WERI-Rb-1 (cell line): ENCODE measurements at regions not wholly inside any gene's neighbourhood (a gene's known extent, or its start where the extent isn't known, plus 50 kb on each side); places are given as distances from the start of the nearest gene placed in this dataset.

Source experiments
- DNase-seq: peaks from one replicate; pipeline ENCODE4 v3.0.0-alpha.2; 2020
- H3K27ac ChIP-seq: fragments of 250-450 bp; sonication (Bioruptor Pico); 2 replicates; pipeline ENCODE4 v1.5.1; 2020; ENCODE audit warnings: mild to moderate bottlenecking, moderate library complexity
- H3K27me3 ChIP-seq: fragments of 250-450 bp; sonication (Bioruptor Pico); 2 replicates; pipeline ENCODE4 v1.5.1; 2021; ENCODE audit warnings: mild to moderate bottlenecking, low read depth, moderate library complexity; ENCODE audit not compliant: insufficient read depth, severe bottlenecking
- H3K36me3 ChIP-seq: fragments of 250-450 bp; sonication (Bioruptor Pico); 2 replicates; pipeline ENCODE4 v1.5.1; 2020; ENCODE audit warnings: mild to moderate bottlenecking, moderate library complexity
- H3K4me3 ChIP-seq: 2 replicates; pipeline ENCODE4 v1.5.1; 2011; ENCODE audit warnings: low read depth, mild to moderate bottlenecking, control low read depth, low read length
- H3K9me3 ChIP-seq: fragments of 250-450 bp; sonication (Bioruptor Pico); 2 replicates; pipeline ENCODE4 v1.5.1; 2021; ENCODE audit warnings: mild to moderate bottlenecking, moderate library complexity; ENCODE audit not compliant: severe bottlenecking
- TF ChIP-seq, protein P1 (sequence below): IDR thresholded peaks from 2 replicates; pipeline ENCODE4 v1.5.1; 2011; ENCODE audit warnings: low read depth, mild to moderate bottlenecking, control low read depth, inconsistent platforms, low read length

DNA sequence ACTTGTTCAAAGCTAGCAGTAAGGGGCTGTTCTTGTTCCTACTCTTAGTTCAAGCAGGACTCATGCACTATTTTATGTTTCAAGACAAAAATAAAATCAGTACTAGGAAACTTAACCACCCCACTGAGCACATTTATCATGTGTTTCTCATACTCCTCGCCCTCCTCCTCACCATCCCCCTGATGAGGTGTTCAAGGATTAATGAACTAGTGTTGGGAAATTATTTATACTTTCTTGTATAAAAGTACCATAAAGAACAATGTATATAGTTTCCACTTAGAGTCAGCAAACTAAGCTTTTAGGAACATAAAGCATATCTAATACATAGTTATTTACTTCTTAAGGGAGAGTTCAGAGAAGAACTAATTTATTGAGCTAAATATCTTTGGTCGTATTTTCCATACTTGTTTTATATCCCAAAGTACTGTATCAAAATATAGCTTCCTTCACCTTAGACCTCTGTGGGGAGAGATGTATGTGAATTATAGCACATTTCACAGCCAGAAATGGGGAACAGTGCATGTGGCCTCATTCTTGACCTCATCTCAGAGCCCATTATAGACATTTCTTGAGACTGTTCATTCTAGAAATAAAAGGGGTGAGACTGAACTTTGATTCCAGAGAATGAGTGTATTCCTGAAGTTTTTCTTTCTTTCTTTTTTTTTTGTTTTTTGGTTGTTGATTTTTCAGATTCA is 326.5 kb upstream of the MAP3K7 start:
- TF ChIP-seq, protein P1, sequence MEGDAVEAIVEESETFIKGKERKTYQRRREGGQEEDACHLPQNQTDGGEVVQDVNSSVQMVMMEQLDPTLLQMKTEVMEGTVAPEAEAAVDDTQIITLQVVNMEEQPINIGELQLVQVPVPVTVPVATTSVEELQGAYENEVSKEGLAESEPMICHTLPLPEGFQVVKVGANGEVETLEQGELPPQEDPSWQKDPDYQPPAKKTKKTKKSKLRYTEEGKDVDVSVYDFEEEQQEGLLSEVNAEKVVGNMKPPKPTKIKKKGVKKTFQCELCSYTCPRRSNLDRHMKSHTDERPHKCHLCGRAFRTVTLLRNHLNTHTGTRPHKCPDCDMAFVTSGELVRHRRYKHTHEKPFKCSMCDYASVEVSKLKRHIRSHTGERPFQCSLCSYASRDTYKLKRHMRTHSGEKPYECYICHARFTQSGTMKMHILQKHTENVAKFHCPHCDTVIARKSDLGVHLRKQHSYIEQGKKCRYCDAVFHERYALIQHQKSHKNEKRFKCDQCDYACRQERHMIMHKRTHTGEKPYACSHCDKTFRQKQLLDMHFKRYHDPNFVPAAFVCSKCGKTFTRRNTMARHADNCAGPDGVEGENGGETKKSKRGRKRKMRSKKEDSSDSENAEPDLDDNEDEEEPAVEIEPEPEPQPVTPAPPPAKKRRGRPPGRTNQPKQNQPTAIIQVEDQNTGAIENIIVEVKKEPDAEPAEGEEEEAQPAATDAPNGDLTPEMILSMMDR: no peak
- no peak for DNase-seq
- Histone ChIP-seq H3K4me3 (no peak overlapping the region), H3K27me3 (no peaks in the 10 kb centered on the region), H3K36me3 (no peaks in the 10 kb centered on the region), H3K9me3 (peaks cover 17% of the 10 kb centered on the region), H3K27ac (no peak overlapping the region)

DNA sequence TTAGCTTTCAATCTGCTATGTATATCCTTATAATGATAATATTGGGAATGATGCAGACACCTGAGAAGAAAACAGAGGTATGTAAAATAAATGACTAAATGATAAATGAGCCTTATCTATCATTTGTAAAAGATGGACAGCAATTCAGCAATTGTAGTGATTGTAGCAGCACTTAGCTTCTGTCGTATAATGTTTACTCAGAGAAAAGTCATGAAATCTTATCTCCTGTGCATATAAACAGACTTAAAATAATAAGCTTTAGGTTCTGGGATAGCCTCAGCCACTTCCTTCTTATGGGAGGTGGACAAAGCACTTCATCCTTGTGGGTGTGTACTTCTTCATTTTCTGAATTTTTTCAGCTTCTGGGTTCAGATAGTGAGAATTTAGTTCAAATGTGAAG is 324.8 kb upstream of the MAP3K7 start:
- no peak overlapping the region for H3K4me3 ChIP-seq
- TF ChIP-seq, protein P1: no peak
- no peak overlapping the region for H3K27ac ChIP-seq
- H3K9me3 ChIP-seq: peaks cover 17% of the 10 kb centered on the region
- H3K36me3 ChIP-seq: no peaks in the 10 kb centered on the region
- DNase-seq: no peak
- H3K27me3 ChIP-seq: no peaks in the 10 kb centered on the region

DNA sequence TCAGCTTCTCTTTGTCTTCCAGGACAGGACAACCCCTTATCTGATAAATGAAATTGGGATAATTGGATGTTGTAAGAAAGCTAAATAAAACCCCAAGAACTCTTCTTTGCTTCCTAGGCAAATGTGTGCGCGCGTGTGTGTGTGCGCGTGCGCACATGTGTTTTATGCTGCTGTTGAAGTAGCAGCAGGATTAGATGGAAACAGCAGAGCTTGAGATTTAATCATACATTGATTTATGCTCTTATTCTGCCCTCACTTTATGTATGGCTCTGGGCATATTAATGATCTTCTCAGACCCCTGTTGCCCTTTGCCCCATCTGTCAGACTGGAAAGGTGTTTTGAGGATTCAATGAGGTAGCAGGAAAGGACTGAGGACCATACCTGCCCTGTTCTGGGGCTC is 324.0 kb upstream of the MAP3K7 start:
- Histone ChIP-seq H3K27ac (no peak overlapping the region), H3K4me3 (no peak overlapping the region), H3K27me3 (no peaks in the 10 kb centered on the region), H3K9me3 (peaks cover 15% of the 10 kb centered on the region), H3K36me3 (no peaks in the 10 kb centered on the region)
- no peak for DNase-seq
- TF ChIP-seq, protein P1: no peak

DNA sequence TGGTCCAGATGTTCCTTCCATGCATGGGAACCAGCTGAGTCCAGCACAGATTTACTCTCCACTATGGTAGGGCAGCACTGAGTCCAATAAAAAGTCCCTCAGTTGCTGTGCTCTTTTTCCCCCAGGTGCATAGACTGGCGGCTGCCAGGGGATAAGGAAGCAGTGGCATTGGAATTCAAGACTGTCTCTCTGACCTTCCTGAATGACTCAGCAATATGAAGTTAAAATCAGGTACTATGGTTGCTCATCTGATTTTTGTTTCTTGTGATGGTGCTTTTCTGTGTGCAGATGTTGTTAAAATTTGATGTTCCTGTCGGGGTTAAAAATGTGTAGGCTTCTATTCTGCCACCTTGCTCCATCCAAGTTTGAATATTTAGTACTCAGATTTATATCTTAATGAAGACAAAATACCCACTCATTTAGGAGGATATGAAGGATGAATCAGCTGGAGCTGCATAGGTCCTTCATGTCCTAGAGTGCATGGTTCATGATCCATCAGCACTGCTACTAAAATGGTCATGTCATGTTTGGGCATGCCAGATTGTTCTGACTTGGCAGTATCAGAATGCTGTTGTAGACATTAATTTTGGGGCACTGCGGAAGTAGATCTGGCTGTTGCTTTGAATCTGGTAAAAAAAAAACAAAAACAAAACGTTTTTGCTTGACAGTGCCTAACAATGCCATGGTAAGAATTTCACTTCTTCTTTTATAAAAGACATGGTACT is 321.2 kb upstream of the MAP3K7 start:
- DNase-seq: no peak
- TF ChIP-seq, protein P1: no peak

DNA sequence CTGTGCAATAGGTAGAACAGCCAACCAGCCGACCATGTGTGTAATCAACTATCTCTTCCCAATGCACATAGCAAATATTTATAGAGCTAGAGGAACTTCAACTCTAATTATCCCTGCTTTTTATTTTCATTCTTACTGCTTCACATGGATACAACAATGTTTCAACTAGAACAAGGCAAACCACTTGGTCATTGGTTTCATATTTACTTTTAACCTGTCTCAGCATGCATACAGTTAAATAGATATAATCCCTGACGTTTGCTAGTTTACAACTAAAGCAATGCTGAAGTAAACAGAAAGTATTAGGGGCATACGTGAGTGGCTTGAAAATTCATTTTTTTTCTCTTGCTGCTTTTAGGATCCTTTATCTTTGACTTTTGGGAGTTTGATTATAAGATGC is 318.5 kb upstream of the MAP3K7 start:
- no peak for DNase-seq
- Histone ChIP-seq H3K27me3 (peaks cover 4% of the 10 kb centered on the region), H3K27ac (no peak overlapping the region), H3K9me3 (no peaks in the 10 kb centered on the region), H3K4me3 (no peak overlapping the region), H3K36me3 (no peaks in the 10 kb centered on the region)
- TF ChIP-seq, protein P1: no peak

More for the DNA sequence above, 321.2 kb upstream of the MAP3K7 start:
- peaks cover 4% of the 10 kb centered on the region for H3K27me3 ChIP-seq
- no peak overlapping the region for H3K4me3 ChIP-seq
- H3K36me3 ChIP-seq: no peaks in the 10 kb centered on the region
- H3K9me3 ChIP-seq: no peaks in the 10 kb centered on the region
- H3K27ac ChIP-seq: no peak overlapping the region
